Activated naive CD8-positive, alpha-beta T cell treated with anti-CD3 and anti-CD28 coated beads, Interleukin-2, amount 50 U/mL, for 24 hours (primary cell): ENCODE measurements at regions not wholly inside any gene's neighbourhood (a gene's known extent, or its start where the extent isn't known, plus 50 kb on each side); places are given as distances from the start of the nearest gene placed in this dataset.

Experiments
- ATAC-seq: fragments of 150-1000 bp; cut with Tn5 transposase; one replicate; pipeline ENCODE4 v1.10.0; 2021
- DNase-seq: peaks from one replicate; pipeline ENCODE4 v3.0.0; 2021
- H3K27ac Mint-ChIP-seq: one replicate; pipeline ENCODE4 v1.8.0; 2021; ENCODE audit warnings: mild to moderate bottlenecking, mixed read lengths
- H3K27me3 Mint-ChIP-seq: one replicate; pipeline ENCODE4 v1.8.0; 2021; ENCODE audit warnings: mixed read lengths
- H3K36me3 Mint-ChIP-seq: one replicate; pipeline ENCODE4 v1.8.0; 2021; ENCODE audit warnings: low read depth, mixed read lengths
- H3K4me1 Mint-ChIP-seq: one replicate; pipeline ENCODE4 v1.8.0; 2021; ENCODE audit warnings: mixed read lengths
- H3K4me3 Mint-ChIP-seq: one replicate; pipeline ENCODE4 v1.8.0; 2021; ENCODE audit warnings: mild to moderate bottlenecking, moderate library complexity, mixed read lengths
- H3K9me3 Mint-ChIP-seq: one replicate; pipeline ENCODE4 v1.8.0; 2021; ENCODE audit warnings: mixed read lengths

DNA sequence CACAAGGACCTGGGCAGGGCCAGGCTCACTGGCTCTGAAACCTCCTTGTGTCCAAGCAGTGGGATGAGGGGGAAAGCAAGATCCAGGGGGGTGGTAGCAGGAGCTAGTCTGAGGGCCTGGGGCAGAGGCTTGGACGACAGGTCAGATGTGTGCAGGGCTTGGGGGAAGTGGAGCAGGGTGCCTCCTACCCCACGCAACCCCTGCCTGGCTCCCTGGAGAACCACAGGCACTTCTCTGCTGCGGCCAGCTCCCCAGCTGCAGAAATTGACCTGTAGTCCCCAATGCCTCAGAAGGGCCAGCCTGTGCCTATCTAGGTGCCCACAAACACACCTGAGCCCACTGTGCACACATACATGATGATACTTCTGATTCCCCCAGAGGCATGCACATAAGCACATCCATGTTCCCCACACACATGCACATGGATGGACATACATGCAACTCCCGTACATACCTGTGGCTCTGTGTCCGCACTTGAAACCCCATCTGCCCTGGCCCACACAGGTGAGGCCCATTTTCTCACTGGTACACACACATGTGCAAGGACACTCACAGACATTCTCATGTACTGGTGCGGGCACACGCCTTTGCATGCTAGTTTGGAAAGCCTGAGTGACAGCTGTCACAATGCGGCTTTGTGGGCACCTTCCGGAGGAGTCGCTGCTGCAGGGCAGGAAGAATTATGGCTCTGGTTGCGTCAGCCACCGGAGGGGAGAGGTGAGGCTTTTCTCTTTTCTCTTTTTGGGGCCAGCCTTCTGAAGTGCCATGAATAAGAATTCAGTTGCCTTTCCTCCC, 247.2 kb upstream of the CSF3R start:
- Mint-ChIP-seq H3K9me3 (no peaks in the 10 kb centered on the region), H3K27me3 (peaks cover 26% of the 10 kb centered on the region)
- no peak for DNase-seq

DNA sequence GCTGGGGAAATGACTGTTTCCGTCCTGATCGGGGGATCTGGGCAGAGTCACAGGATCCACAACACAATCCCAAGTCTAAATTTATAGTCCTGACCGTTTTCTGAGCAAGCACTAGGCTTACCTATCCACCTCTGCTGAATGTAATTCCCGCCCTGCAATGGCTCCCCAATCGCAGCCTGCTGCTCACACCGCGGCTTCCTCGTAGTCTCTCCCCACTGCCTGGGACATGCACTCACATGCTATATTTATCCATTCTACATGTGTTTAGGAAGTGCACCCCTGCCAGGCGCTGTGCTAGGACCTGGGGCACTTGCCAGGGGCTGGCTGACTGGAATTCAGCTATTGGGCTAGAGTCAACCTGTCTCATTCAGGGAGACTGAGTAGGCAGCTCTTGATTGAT, 246.6 kb upstream of the CSF3R start:
- DNase-seq (no peak), ATAC-seq (no peak)
- Mint-ChIP-seq H3K27ac (no peak overlapping the region), H3K36me3 (no peaks in the 10 kb centered on the region), H3K4me1 (no peaks in the 10 kb centered on the region), H3K4me3 (no peak overlapping the region), H3K27me3 (peaks cover 22% of the 10 kb centered on the region), H3K9me3 (no peaks in the 10 kb centered on the region)

More for the DNA sequence above, 247.2 kb upstream of the CSF3R start:
- no peaks in the 10 kb centered on the region for H3K4me1 Mint-ChIP-seq
- H3K36me3 Mint-ChIP-seq: no peaks in the 10 kb centered on the region
- no peak overlapping the region for H3K27ac Mint-ChIP-seq
- peak; percentile 15 for ATAC-seq
- no peak overlapping the region for H3K4me3 Mint-ChIP-seq

- DNase-seq (no peak), ATAC-seq (no peak)
- H3K27ac Mint-ChIP-seq: no peak overlapping the region
- peaks cover 21% of the 10 kb centered on the region for H3K27me3 Mint-ChIP-seq
- H3K4me1 Mint-ChIP-seq: no peaks in the 10 kb centered on the region
- H3K4me3 Mint-ChIP-seq: no peak overlapping the region
- no peaks in the 10 kb centered on the region for H3K36me3 Mint-ChIP-seq
- H3K9me3 Mint-ChIP-seq: no peaks in the 10 kb centered on the region
Observed at GRCh38 chr1:36728846-36729245, 246.1 kb upstream of the CSF3R start.

DNA sequence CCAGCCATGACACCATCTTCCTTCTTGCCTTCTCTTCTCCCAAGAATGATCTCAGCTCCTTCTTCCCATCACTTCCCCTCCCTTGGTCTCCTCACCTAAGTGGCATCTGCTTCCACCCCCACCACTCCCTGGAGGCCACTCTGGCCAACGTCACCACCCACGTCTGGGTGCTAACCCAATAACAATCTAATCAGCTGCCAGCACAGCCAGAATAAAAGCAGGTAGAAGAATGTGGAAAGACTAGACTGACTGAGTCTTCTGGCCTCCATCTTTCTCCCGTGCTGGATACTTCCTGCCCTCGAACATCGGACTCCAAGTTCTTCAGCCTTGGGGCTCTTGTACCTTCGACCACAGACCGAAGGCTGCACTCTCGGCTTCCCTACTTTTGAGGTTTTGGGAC, 245.3 kb upstream of the CSF3R start:
- no peak for DNase-seq
- Mint-ChIP-seq H3K27ac (no peak overlapping the region), H3K9me3 (no peaks in the 10 kb centered on the region), H3K27me3 (peaks cover 24% of the 10 kb centered on the region), H3K4me1 (no peaks in the 10 kb centered on the region), H3K36me3 (no peaks in the 10 kb centered on the region), H3K4me3 (no peak overlapping the region)
- no peak for ATAC-seq

- Mint-ChIP-seq H3K4me3 (no peak overlapping the region), H3K27ac (no peak overlapping the region), H3K9me3 (no peaks in the 10 kb centered on the region), H3K4me1 (no peaks in the 10 kb centered on the region), H3K27me3 (peaks cover 18% of the 10 kb centered on the region), H3K36me3 (no peaks in the 10 kb centered on the region)
- DNase-seq (no peak), ATAC-seq (no peak)
Observed at GRCh38 chr1:36725151-36725550, 242.4 kb upstream of the CSF3R start.

DNA sequence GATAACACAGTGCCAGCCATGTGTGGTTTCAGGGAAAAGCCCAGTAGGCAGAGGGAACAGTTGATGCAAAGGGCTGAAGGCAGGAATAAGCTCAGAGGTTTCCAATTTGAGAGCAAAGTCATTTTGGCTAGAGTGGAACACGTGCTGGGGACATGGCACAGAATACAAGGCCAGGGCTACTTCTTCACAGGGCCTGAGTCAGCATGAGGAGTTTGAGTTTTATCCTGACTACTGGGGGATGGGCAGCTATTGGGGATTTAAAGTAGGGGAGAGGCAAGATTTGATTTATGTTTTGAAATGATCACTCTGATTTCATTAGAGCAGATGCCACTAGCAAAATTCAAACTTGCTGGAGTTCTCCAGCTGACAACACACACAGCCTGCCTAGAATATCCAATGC, 241.1 kb upstream of the CSF3R start:
- Mint-ChIP-seq H3K27me3 (peaks cover 14% of the 10 kb centered on the region), H3K9me3 (no peaks in the 10 kb centered on the region), H3K36me3 (no peaks in the 10 kb centered on the region), H3K4me3 (no peak overlapping the region), H3K4me1 (no peaks in the 10 kb centered on the region), H3K27ac (no peak overlapping the region)
- DNase-seq (no peak), ATAC-seq (no peak)

GRCh38 chr1:36722871-36723270, 240.2 kb upstream of the CSF3R start:
- DNase-seq (no peak), ATAC-seq (no peak)
- Mint-ChIP-seq H3K4me3 (no peak overlapping the region), H3K27me3 (peaks cover 8% of the 10 kb centered on the region), H3K36me3 (no peaks in the 10 kb centered on the region), H3K9me3 (no peaks in the 10 kb centered on the region), H3K4me1 (no peaks in the 10 kb centered on the region), H3K27ac (no peak overlapping the region)

- ATAC-seq: no peak
- DNase-seq: no peak
- Mint-ChIP-seq H3K27ac (no peak overlapping the region), H3K4me1 (no peaks in the 10 kb centered on the region), H3K27me3 (peaks cover 10% of the 10 kb centered on the region), H3K9me3 (no peaks in the 10 kb centered on the region), H3K36me3 (no peaks in the 10 kb centered on the region), H3K4me3 (no peak overlapping the region)
Observed at GRCh38 chr1:36721261-36721660, 238.5 kb upstream of the CSF3R start.

GRCh38 chr1:36717431-36717830, 234.7 kb upstream of the CSF3R start:
- Mint-ChIP-seq H3K4me1 (no peaks in the 10 kb centered on the region), H3K27me3 (peaks cover 13% of the 10 kb centered on the region), H3K36me3 (no peaks in the 10 kb centered on the region), H3K27ac (no peak overlapping the region), H3K9me3 (no peaks in the 10 kb centered on the region), H3K4me3 (no peak overlapping the region)
- ATAC-seq (no peak), DNase-seq (no peak)

DNA sequence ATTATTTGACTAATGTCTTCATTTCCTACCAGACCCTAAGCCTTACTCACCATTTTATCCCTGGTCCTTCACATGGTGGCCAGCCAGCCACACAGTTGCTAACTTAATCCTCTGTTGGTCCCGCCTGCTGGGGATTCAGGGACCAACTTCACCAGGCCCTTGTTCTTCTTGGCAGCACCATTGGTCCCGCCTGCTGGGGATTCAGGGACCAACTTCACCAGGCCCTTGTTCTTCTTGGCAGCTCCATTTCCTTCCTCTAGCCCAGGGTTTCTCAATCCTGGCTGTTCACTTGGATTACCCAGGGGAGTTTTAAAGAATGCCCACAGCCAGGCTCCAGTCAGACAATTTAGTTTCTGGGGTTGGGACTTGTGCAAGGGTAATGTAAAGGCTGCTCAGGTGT, 233.1 kb upstream of the CSF3R start:
- H3K4me3 Mint-ChIP-seq: no peak overlapping the region
- H3K9me3 Mint-ChIP-seq: no peaks in the 10 kb centered on the region
- peaks cover 22% of the 10 kb centered on the region for H3K27me3 Mint-ChIP-seq
- no peaks in the 10 kb centered on the region for H3K36me3 Mint-ChIP-seq
- no peaks in the 10 kb centered on the region for H3K4me1 Mint-ChIP-seq
- DNase-seq (no peak), ATAC-seq (no peak)
- H3K27ac Mint-ChIP-seq: no peak overlapping the region

GRCh38 chr1:36714301-36714700, 231.6 kb upstream of the CSF3R start:
- Mint-ChIP-seq H3K36me3 (no peaks in the 10 kb centered on the region), H3K27ac (no peak overlapping the region), H3K4me3 (no peak overlapping the region), H3K4me1 (no peaks in the 10 kb centered on the region), H3K27me3 (peaks cover 23% of the 10 kb centered on the region), H3K9me3 (no peaks in the 10 kb centered on the region)
- DNase-seq (no peak), ATAC-seq (no peak)

DNA sequence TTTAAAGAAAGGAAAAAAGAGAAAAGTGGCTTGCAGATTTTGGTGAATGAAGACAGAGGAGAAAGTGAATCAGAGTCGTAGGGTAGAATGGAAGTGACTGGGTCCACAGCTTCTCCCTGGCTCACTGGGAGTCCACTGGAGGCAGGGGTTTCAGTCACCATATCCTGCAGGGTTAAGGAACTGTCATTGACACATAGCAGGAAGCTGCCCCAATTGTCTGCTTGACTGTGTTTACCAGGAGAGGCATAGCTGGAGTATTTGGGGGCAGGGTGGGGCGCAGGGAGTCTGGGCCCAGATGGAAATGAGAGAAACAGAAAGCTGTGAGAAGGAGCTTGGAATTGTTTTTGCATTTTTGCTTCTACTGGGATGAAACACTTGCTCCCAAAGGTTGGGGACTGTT, 228.8 kb upstream of the CSF3R start:
- Mint-ChIP-seq H3K4me3 (no peak overlapping the region), H3K36me3 (no peaks in the 10 kb centered on the region), H3K27ac (no peak overlapping the region), H3K27me3 (peaks cover 38% of the 10 kb centered on the region), H3K4me1 (no peaks in the 10 kb centered on the region), H3K9me3 (no peaks in the 10 kb centered on the region)
- DNase-seq (no peak), ATAC-seq (no peak)

GRCh38 chr1:36710951-36711350, 228.2 kb upstream of the CSF3R start:
- Mint-ChIP-seq H3K4me1 (no peaks in the 10 kb centered on the region), H3K27me3 (peaks cover 43% of the 10 kb centered on the region), H3K27ac (no peak overlapping the region), H3K4me3 (no peak overlapping the region), H3K9me3 (no peaks in the 10 kb centered on the region), H3K36me3 (no peaks in the 10 kb centered on the region)
- ATAC-seq (no peak), DNase-seq (no peak)

GRCh38 chr1:36709869-36710481, 227.3 kb upstream of the CSF3R start:
- Mint-ChIP-seq H3K4me3 (no peak overlapping the region), H3K27me3 (peaks cover 45% of the 10 kb centered on the region)
- no peak for ATAC-seq

GRCh38 chr1:36708587-36708986, 225.9 kb upstream of the CSF3R start:
- no peak overlapping the region for H3K4me3 Mint-ChIP-seq
- no peaks in the 10 kb centered on the region for H3K4me1 Mint-ChIP-seq
- ATAC-seq: no peak
- no peak for DNase-seq
- no peak overlapping the region for H3K27ac Mint-ChIP-seq
- H3K9me3 Mint-ChIP-seq: no peaks in the 10 kb centered on the region
- H3K27me3 Mint-ChIP-seq: peaks cover 52% of the 10 kb centered on the region
- no peaks in the 10 kb centered on the region for H3K36me3 Mint-ChIP-seq

More at GRCh38 chr1:36709869-36710481, 227.3 kb upstream of the CSF3R start:
- no peak for DNase-seq
- H3K27ac Mint-ChIP-seq: no peak overlapping the region
- no peaks in the 10 kb centered on the region for H3K36me3 Mint-ChIP-seq
- no peaks in the 10 kb centered on the region for H3K4me1 Mint-ChIP-seq
- H3K9me3 Mint-ChIP-seq: no peaks in the 10 kb centered on the region
